Breast epithelium (tissue), 3 donors: ENCODE measurements at regions not wholly inside any gene's neighbourhood (a gene's known extent, or its start where the extent isn't known, plus 50 kb on each side); places are given as distances from the start of the nearest gene placed in this dataset.

Source experiments
- CTCF ChIP-seq, 3 donors: fragments of 450-650 bp; IDR thresholded peaks; one replicate each; pipeline ENCODE4 v1.5.1; 2016 to 2017; ENCODE audit warnings: antibody characterized with exemption in 3 of 3, mild to moderate bottlenecking in 3 of 3, moderate library complexity in 3 of 3
- POLR2A ChIP-seq: fragments of 450-650 bp; IDR thresholded peaks from one replicate; pipeline ENCODE4 v1.6.1; 2016; ENCODE audit warnings: antibody characterized with exemption, mild to moderate bottlenecking, moderate library complexity

GRCh38 chr12:84537666-84538065, 374.9 kb downstream of the SLC6A15 start:
- TF ChIP-seq CTCF (IDR thresholded peaks at IDR 0.05) (no peak), POLR2A (no peak)
